GM18870 (cell line): ENCODE measurements at regions not wholly inside any gene's neighbourhood (a gene's known extent, or its start where the extent isn't known, plus 50 kb on each side); places are given as distances from the start of the nearest gene placed in this dataset.

ENCODE experiments used
- ATAC-seq: cut with Tn5 transposase; IDR thresholded peaks from one replicate; pipeline ENCODE4 v1.9.1; 2021; ENCODE audit warnings: moderate library complexity; ENCODE audit not compliant: unreplicated experiment

- no peak for ATAC-seq
These were observed 150.7 kb upstream of the SFRP2 start for GRCh38 chr4:153939570-153939969.

- ATAC-seq, result no peak
These were observed 150.1 kb upstream of the SFRP2 start for GRCh38 chr4:153938994-153939393.

GRCh38 chr4:153937289-153937688 is 148.4 kb upstream of the SFRP2 start:
- ATAC-seq, result no peak

GRCh38 chr4:153936121-153936520 is 147.2 kb upstream of the SFRP2 start:
- no peak for ATAC-seq

GRCh38 chr4:153934688-153935017 is 145.8 kb upstream of the SFRP2 start:
- ATAC-seq, result no peak

- ATAC-seq, result no peak
These were observed 145.2 kb upstream of the SFRP2 start for GRCh38 chr4:153933915-153934687.

- ATAC-seq, result no peak
These were observed 142.9 kb upstream of the SFRP2 start for GRCh38 chr4:153931804-153932203.

GRCh38 chr4:153929675-153930074 is 140.8 kb upstream of the SFRP2 start:
- ATAC-seq, result no peak

- no peak for ATAC-seq
These were observed 138.6 kb upstream of the SFRP2 start for GRCh38 chr4:153927451-153927850.

- no peak for ATAC-seq
These were observed 133.3 kb upstream of the SFRP2 start for GRCh38 chr4:153922148-153922547.

GRCh38 chr4:153919667-153920066 is 130.8 kb upstream of the SFRP2 start:
- ATAC-seq, result no peak

GRCh38 chr4:153916273-153916755 is 127.4 kb upstream of the SFRP2 start:
- peak; percentile 98 for ATAC-seq

- no peak for ATAC-seq
These were observed 123.4 kb upstream of the SFRP2 start for GRCh38 chr4:153912301-153912700.

GRCh38 chr4:153909672-153910071 is 120.8 kb upstream of the SFRP2 start:
- ATAC-seq, result no peak

GRCh38 chr4:153906231-153906630 is 117.3 kb upstream of the SFRP2 start:
- ATAC-seq, result no peak

GRCh38 chr4:153905231-153905630 is 116.3 kb upstream of the SFRP2 start:
- no peak for ATAC-seq

GRCh38 chr4:153904011-153904410 is 115.1 kb upstream of the SFRP2 start:
- ATAC-seq, result no peak

GRCh38 chr4:153901220-153901619 is 112.3 kb upstream of the SFRP2 start:
- ATAC-seq, result no peak

- ATAC-seq, result no peak
These were observed 111.5 kb upstream of the SFRP2 start for GRCh38 chr4:153900426-153900825.

- no peak for ATAC-seq
These were observed 101.9 kb upstream of the SFRP2 start for GRCh38 chr4:153890761-153891160.

- no peak for ATAC-seq
These were observed 98.3 kb upstream of the SFRP2 start for GRCh38 chr4:153887217-153887616.

GRCh38 chr4:153884325-153884724 is 95.4 kb upstream of the SFRP2 start:
- ATAC-seq, result no peak

GRCh38 chr4:153880983-153881382 is 92.1 kb upstream of the SFRP2 start:
- no peak for ATAC-seq
